ENCODE measurements at regions not wholly inside any gene's neighbourhood (a gene's known extent, or its start where the extent isn't known, plus 50 kb on each side); places are given as distances from the start of the nearest gene placed in this dataset.
"Not testable (repeated sequence)": the region's sequence is repeated elsewhere in the genome, so short reads cannot be mapped to it uniquely, and the experiment has no call there.

- no peak for DNase-seq (ENCODE audit: low read depth)
Measured at GRCh38 chr10:80697926-80698325, 160.2 kb downstream of the SH2D4B start.

GRCh38 chr10:80699602-80700039 is 161.9 kb downstream of the SH2D4B start:
- peak; percentile 39 for DNase-seq (ENCODE audit: low read depth)

GRCh38 chr10:80700252-80700651 is 162.6 kb downstream of the SH2D4B start:
- no peak for DNase-seq (ENCODE audit: low read depth)

GRCh38 chr10:80700760-80701444 is 163.2 kb downstream of the SH2D4B start:
- no peak for DNase-seq (ENCODE audit: low read depth)

- DNase-seq (ENCODE audit: low read depth), result no peak
Measured at GRCh38 chr10:80701706-80702105, 164.0 kb downstream of the SH2D4B start.

- DNase-seq (ENCODE audit: low read depth), result no peak
Measured at GRCh38 chr10:80702143-80702542, 164.4 kb downstream of the SH2D4B start.

GRCh38 chr10:80705899-80706298 is 168.2 kb downstream of the SH2D4B start:
- no peak for DNase-seq (ENCODE audit: low read depth)

- DNase-seq (ENCODE audit: low read depth), result no peak
Measured at GRCh38 chr10:80708185-80708584, 170.5 kb downstream of the SH2D4B start.

GRCh38 chr10:80708808-80709207 is 171.1 kb downstream of the SH2D4B start:
- DNase-seq (ENCODE audit: low read depth), result no peak

- DNase-seq (ENCODE audit: low read depth), result no peak
Measured at GRCh38 chr10:80709866-80710265, 172.2 kb downstream of the SH2D4B start.

- DNase-seq (ENCODE audit: low read depth), result no peak
Measured at GRCh38 chr10:80713398-80713928, 175.8 kb downstream of the SH2D4B start.

- no peak for DNase-seq (ENCODE audit: low read depth)
Measured at GRCh38 chr10:80714566-80714965, 176.9 kb downstream of the SH2D4B start.

GRCh38 chr10:80718024-80718423 is 180.3 kb downstream of the SH2D4B start:
- DNase-seq (ENCODE audit: low read depth), result no peak

GRCh38 chr10:80719935-80720334 is 182.2 kb downstream of the SH2D4B start:
- no peak for DNase-seq (ENCODE audit: low read depth)

GRCh38 chr10:80720549-80720948 is 182.8 kb downstream of the SH2D4B start:
- DNase-seq (ENCODE audit: low read depth), result no peak

- DNase-seq (ENCODE audit: low read depth), result not testable (repeated sequence)
Measured at GRCh38 chr10:80728354-80728753, 190.7 kb downstream of the SH2D4B start.

- DNase-seq (ENCODE audit: low read depth), result no peak
Measured at GRCh38 chr10:80729896-80730295, 192.2 kb downstream of the SH2D4B start.

- no peak for DNase-seq (ENCODE audit: low read depth)
Measured at GRCh38 chr10:80730522-80730921, 192.8 kb downstream of the SH2D4B start.

GRCh38 chr10:80734589-80734988 is 196.9 kb downstream of the SH2D4B start:
- no peak for DNase-seq (ENCODE audit: low read depth)

GRCh38 chr10:80737209-80737608 is 199.5 kb downstream of the SH2D4B start:
- no peak for DNase-seq (ENCODE audit: low read depth)

- no peak for DNase-seq (ENCODE audit: low read depth)
Measured at GRCh38 chr10:80739328-80739727, 201.6 kb downstream of the SH2D4B start.

- DNase-seq (ENCODE audit: low read depth), result no peak
Measured at GRCh38 chr10:80739963-80740715, 202.4 kb downstream of the SH2D4B start.

- no peak for DNase-seq (ENCODE audit: low read depth)
Measured at GRCh38 chr10:80741278-80741677, 203.6 kb downstream of the SH2D4B start.
